GM23338 (cell line): ENCODE measurements at regions not wholly inside any gene's neighbourhood (a gene's known extent, or its start where the extent isn't known, plus 50 kb on each side); places are given as distances from the start of the nearest gene placed in this dataset.

ENCODE experiments used
- ATAC-seq: fragments of 200-7000 bp; cut with Tn5 transposase; 3 replicates; pipeline ENCODE4 v1.9.1; 2020
- DNase-seq: peaks from one replicate; pipeline ENCODE4 v3.0.0-alpha.2; 2015; ENCODE audit warnings: low spot score
- H2AFZ ChIP-seq: fragments of 200-600 bp; sonication (generic); 2 replicates; pipeline ENCODE4 v1.8.0; 2016; ENCODE audit warnings: antibody characterized with exemption, mild to moderate bottlenecking, moderate library complexity
- H3F3A ChIP-seq: fragments of 200-600 bp; sonication (generic); replicated peaks from 2 replicates; pipeline ENCODE4 v1.8.0; 2017; ENCODE audit warnings: antibody characterized with exemption, mixed run types, low read depth
- H3K27ac ChIP-seq: fragments of 200-600 bp; sonication (generic); 2 replicates; pipeline ENCODE4 v1.6.1; 2016; ENCODE audit warnings: low read depth
- H3K27me3 ChIP-seq: fragments of 200-600 bp; sonication (generic); 2 replicates; pipeline ENCODE4 v1.8.0; 2016; ENCODE audit warnings: mild to moderate bottlenecking, mixed run types, moderate library complexity; ENCODE audit not compliant: insufficient read depth
- H3K36me3 ChIP-seq: fragments of 200-600 bp; sonication (generic); 2 replicates; pipeline ENCODE4 v1.8.0; 2016; ENCODE audit warnings: mild to moderate bottlenecking; ENCODE audit not compliant: insufficient read depth
- H3K4me1 ChIP-seq: fragments of 200-600 bp; sonication (generic); 2 replicates; pipeline ENCODE4 v1.8.0; 2016; ENCODE audit warnings: mild to moderate bottlenecking, moderate library complexity; ENCODE audit not compliant: insufficient read depth
- H3K4me2 ChIP-seq: fragments of 200-600 bp; sonication (generic); 2 replicates; pipeline ENCODE4 v1.7.1; 2017; ENCODE audit warnings: mixed run types
- H3K4me3 ChIP-seq: fragments of 200-600 bp; sonication (generic); 2 replicates; pipeline ENCODE4 v1.6.1; 2016; ENCODE audit warnings: mixed run types
- H3K79me2 ChIP-seq: fragments of 200-600 bp; sonication (generic); replicated peaks from 2 replicates; pipeline ENCODE4 v1.8.0; 2017; ENCODE audit warnings: mild to moderate bottlenecking; ENCODE audit not compliant: insufficient read depth
- H3K9me2 ChIP-seq: fragments of 200-600 bp; sonication (generic); 2 replicates; pipeline ENCODE4 v1.8.0; 2017; ENCODE audit not compliant: insufficient read depth
- H4K20me1 ChIP-seq: fragments of 200-600 bp; sonication (generic); replicated peaks from 2 replicates; pipeline ENCODE4 v1.8.0; 2017; ENCODE audit warnings: mild to moderate bottlenecking; ENCODE audit not compliant: insufficient read depth
- H3K27ac Mint-ChIP-seq: 2 replicates; pipeline ENCODE4 v1.8.0; 2020; ENCODE audit warnings: inconsistent platforms, mild to moderate bottlenecking, moderate library complexity, mixed read lengths
- H3K27me3 Mint-ChIP-seq: 3 replicates; pipeline ENCODE4 v1.8.0; 2022; ENCODE audit warnings: low read depth, mild to moderate bottlenecking, moderate library complexity, mixed read lengths, inconsistent platforms; ENCODE audit not compliant: insufficient read depth, poor library complexity
- H3K36me3 Mint-ChIP-seq: 3 replicates; pipeline ENCODE4 v1.8.0; 2021; ENCODE audit warnings: low read depth, mild to moderate bottlenecking, inconsistent platforms, moderate library complexity, mixed read lengths
- H3K4me1 Mint-ChIP-seq: 3 replicates; pipeline ENCODE4 v1.8.0; 2020; ENCODE audit warnings: mild to moderate bottlenecking, inconsistent platforms, mixed read lengths
- H3K4me3 Mint-ChIP-seq: 3 replicates; pipeline ENCODE4 v1.8.0; 2021; ENCODE audit warnings: moderate library complexity, mild to moderate bottlenecking, inconsistent platforms, mixed read lengths
- H3K9me3 Mint-ChIP-seq: 3 replicates; pipeline ENCODE4 v1.8.0; 2020; ENCODE audit warnings: moderate library complexity, mild to moderate bottlenecking, inconsistent platforms, mixed read lengths
- ETS1 ChIP-seq: IDR thresholded peaks from 2 replicates; pipeline ENCODE4 v1.6.1; 2016; ENCODE audit warnings: antibody characterized with exemption
- EZH2 ChIP-seq: fragments of 200-600 bp; sonication (generic); IDR thresholded peaks from one replicate; pipeline ENCODE4 v1.8.0; 2017; ENCODE audit warnings: antibody characterized with exemption, mild to moderate bottlenecking, low read depth; ENCODE audit not compliant: unreplicated experiment
- EZH2phosphoT487 ChIP-seq: fragments of 200-600 bp; sonication (generic); IDR thresholded peaks from one replicate; pipeline ENCODE4 v1.8.1; 2018; ENCODE audit warnings: antibody characterized with exemption; ENCODE audit not compliant: unreplicated experiment
- REST ChIP-seq: IDR thresholded peaks from one replicate; pipeline ENCODE4 v1.6.1; 2018; ENCODE audit warnings: antibody characterized with exemption; ENCODE audit not compliant: unreplicated experiment
- STAT1 ChIP-seq: IDR thresholded peaks from one replicate; pipeline ENCODE4 v1.6.1; 2016; ENCODE audit warnings: antibody characterized with exemption; ENCODE audit not compliant: unreplicated experiment
- ZNF114 ChIP-seq: fragments of 250-450 bp; sonication (Bioruptor Pico); IDR thresholded peaks from 2 replicates; pipeline ENCODE4 v1.5.0; 2020; ENCODE audit warnings: mild to moderate bottlenecking, moderate library complexity
- ZNF331 ChIP-seq: fragments of 250-450 bp; sonication (Bioruptor Pico); IDR thresholded peaks from 2 replicates; pipeline ENCODE4 v1.5.0; 2020; ENCODE audit warnings: low read depth, mild to moderate bottlenecking, moderate library complexity

GRCh38 chr15:53835309-53835708 lies 75.8 kb upstream of the WDR72 start:
- Histone ChIP-seq H3K27ac (no peak overlapping the region), H3F3A (no peaks in the 10 kb centered on the region), H3K27me3 (no peaks in the 10 kb centered on the region), H3K9me2 (no peaks in the 10 kb centered on the region), H3K4me3 (no peak overlapping the region), H2AFZ (no peak overlapping the region; the same call in 1 of the 2 replicates), H3K36me3 (no peaks in the 10 kb centered on the region), H3K79me2 (no peaks in the 10 kb centered on the region), H3K4me2 (no peak overlapping the region), H3K4me1 (peaks cover 28% of the 10 kb centered on the region), H4K20me1 (no peaks in the 10 kb centered on the region)
- peaks cover 6% of the 10 kb centered on the region; the same call in 2 of the 3 replicates for H3K9me3 Mint-ChIP-seq
- H3K4me3 Mint-ChIP-seq: no peak overlapping the region
- peaks cover 27% of the 10 kb centered on the region for H3K4me1 Mint-ChIP-seq
- TF ChIP-seq EZH2phosphoT487 (no peak), REST (no peak), ETS1 (no peak), ZNF331 (CRISPR knock-in tag) (no peak), ZNF114 (CRISPR knock-in tag) (no peak), STAT1 (no peak), EZH2 (no peak)
- H3K27me3 Mint-ChIP-seq: no peaks in the 10 kb centered on the region
- H3K36me3 Mint-ChIP-seq: peaks cover 6% of the 10 kb centered on the region
- no peak for DNase-seq
- ATAC-seq: no peak
- no peak overlapping the region for H3K27ac Mint-ChIP-seq

GRCh38 chr15:53834214-53834613 lies 74.8 kb upstream of the WDR72 start:
- ATAC-seq: no peak
- no peak overlapping the region for H2AFZ ChIP-seq

More at GRCh38 chr15:53834214-53834613, 74.8 kb upstream of the WDR72 start:
- no peak for DNase-seq
- Histone ChIP-seq H3K9me2 (no peaks in the 10 kb centered on the region), H3K27me3 (no peaks in the 10 kb centered on the region), H3K79me2 (no peaks in the 10 kb centered on the region), H3K4me3 (no peak overlapping the region), H3F3A (no peaks in the 10 kb centered on the region), H3K4me2 (no peak overlapping the region), H3K36me3 (no peaks in the 10 kb centered on the region), H3K4me1 (peaks cover 31% of the 10 kb centered on the region), H4K20me1 (no peaks in the 10 kb centered on the region), H3K27ac (no peak overlapping the region)
- peaks cover 27% of the 10 kb centered on the region for H3K4me1 Mint-ChIP-seq
- H3K27ac Mint-ChIP-seq: no peak overlapping the region
- H3K36me3 Mint-ChIP-seq: peaks cover 6% of the 10 kb centered on the region
- no peaks in the 10 kb centered on the region for H3K27me3 Mint-ChIP-seq
- peaks cover 8% of the 10 kb centered on the region for H3K9me3 Mint-ChIP-seq
- TF ChIP-seq ZNF114 (CRISPR knock-in tag): no peak
- H3K4me3 Mint-ChIP-seq: no peak overlapping the region
